Heart right ventricle (tissue), 16 donors: ENCODE measurements at regions not wholly inside any gene's neighbourhood (a gene's known extent, or its start where the extent isn't known, plus 50 kb on each side); places are given as distances from the start of the nearest gene placed in this dataset.

Source experiments
- ATAC-seq, 8 donors: fragments of 200-7000 bp; cut with Tn5 transposase; one replicate each; pipeline ENCODE4 v1.9.1; 2020; ENCODE audit warnings: mild to moderate bottlenecking in 8 of 8, moderate library complexity in 8 of 8, moderate number of reproducible peaks in 1 of 8
- DNase-seq, 2 donors: peaks; one replicate each; pipeline ENCODE4 v3.0.0-alpha.2; 2020
- H3K27ac ChIP-seq, 10 donors: fragments of 200-600 bp; sonication (generic) in 2 of 10; one replicate each; pipeline versions ENCODE4 v1.5.0 to v1.8.0; 2020 to 2022; ENCODE audit warnings: mild to moderate bottlenecking in 3 of 10
- H3K27me3 ChIP-seq, 7 donors: fragments of 200-600 bp; one replicate each; pipeline ENCODE4 v1.8.0; 2021 to 2022; ENCODE audit warnings: mild to moderate bottlenecking in 2 of 7
- H3K36me3 ChIP-seq, 9 donors: fragments of 200-600 bp; sonication (generic) in 1 of 9; one replicate each; pipeline versions ENCODE4 v1.5.0 to v1.8.0; 2020 to 2022; ENCODE audit warnings: mild to moderate bottlenecking in 2 of 9
- H3K4me1 ChIP-seq, 9 donors: fragments of 200-600 bp; sonication (generic) in 1 of 9; one replicate each; pipeline versions ENCODE4 v1.5.0 to v1.8.0; 2020 to 2022; ENCODE audit warnings: mild to moderate bottlenecking in 4 of 9
- H3K4me3 ChIP-seq, 10 donors: fragments of 200-600 bp; sonication (generic) in 2 of 10; one replicate each; pipeline versions ENCODE4 v1.5.0 to v1.8.0; 2020 to 2022; ENCODE audit warnings: mild to moderate bottlenecking in 7 of 10, moderate library complexity in 2 of 10
- H3K9me3 ChIP-seq, 11 donors: fragments of 200-600 bp in 10 of 11; sonication (generic) in 2 of 11; one replicate each; pipeline versions ENCODE4 v1.5.0 to v1.8.0; 2013 to 2022; ENCODE audit warnings: mild to moderate bottlenecking in 2 of 11, control low read depth in 1 of 11, moderate library complexity in 1 of 11
- WGBS, 2 donors: extraction: QIAGEN DNeasy Blood & Tissue Kit; methylation state at CpG; one replicate each; pipeline ENCODE4 v1.1.7; 2013; ENCODE audit warnings: inconsistent platforms in 1 of 2; 5-methylcytosine and 5-hydroxymethylcytosine counted together
- intact Hi-C, 10 donors: fragments of 100-400 bp; cut with DNase I; formaldehyde crosslinking; loops; one replicate each; pipeline versions ENCODE4 v1.11.1 to v1.14.2; 2022
- TF ChIP-seq, protein P1 (sequence below), 9 donors: fragments of 200-600 bp; sonication (generic) in 2 of 9; IDR thresholded peaks; one replicate each; pipeline versions ENCODE4 v1.5.0 to v1.8.0; 2021 to 2022; ENCODE audit warnings: antibody characterized with exemption in 9 of 9, mild to moderate bottlenecking in 5 of 9, moderate library complexity in 1 of 9
- donor health status: Arrhythmogenic right ventricular cardiomyopathy.
- donor health status: ischemic (EF 13 %, LVEDD 7.1; RV severe dilation, severe dysfunction).
- donor health status: healthy with polysubstance abuse.
- donor health status: DM: no; HTN: yes; CAD: no.
- donor health status: DM: no; HTN: no; CAD: no.
- donor health status: ischemic (EF 25% LVEDD 6.9; RV normal size, moderate dysfunction).
- donor health status: ischemic (EF 25% LVEDD 5.7; RV mildly dilated, moderate dysfunction).
- donor health status: healthy.
- donor health status: DM: yes; HTN: yes; CAD: no.
- donor health status: Ischemic cardiomyopathy.
- donor health status: ischemic (EF 35%, LVEDD 5.7; RV mildly dilated, moderate dysfunction).
- donor health status: nonischemic (EF 11% LVEDD 7.7; RV severe dilation, severe dysfunction).
- donor health status: DM: yes; HTN: yes; CAD: no.
- donor health status: PGD.
- donor health status: ischemic (EF 29% LVEDD 5.4; RV normal size, mild dysfunction).
- donor health status: nonischemic (EF 23%, LVEDD 6.1; RV moderate dilation, normal function).

DNA sequence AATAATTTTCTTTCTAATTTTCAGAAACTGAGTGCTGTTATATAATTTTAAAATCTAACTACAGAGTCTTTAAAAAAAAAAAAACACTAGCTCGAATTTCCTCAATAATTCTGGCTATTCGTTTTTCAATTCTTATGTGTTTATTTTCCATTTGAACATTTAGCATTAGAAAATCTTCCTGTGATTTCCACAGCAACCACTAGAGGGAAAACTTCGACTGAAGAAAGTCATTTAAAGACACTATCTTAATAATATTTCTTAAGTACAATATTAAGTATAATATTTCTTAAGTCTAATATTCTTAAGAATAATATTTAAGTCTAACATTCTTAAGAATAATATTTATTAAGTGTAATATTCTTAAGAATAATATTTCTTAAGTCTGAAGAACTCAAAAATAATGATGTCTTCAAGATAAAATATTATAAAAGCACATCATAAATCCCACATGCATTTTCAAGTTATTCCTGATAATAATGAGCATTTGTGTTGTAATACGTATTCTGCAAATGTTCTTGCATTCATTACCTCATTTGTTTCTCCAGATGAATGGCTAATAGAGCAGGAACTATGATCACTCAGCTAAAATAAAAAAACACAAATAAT lies 118.4 kb upstream of the WDR17 start:
- Histone ChIP-seq H3K4me3 (peak overlapping the region in 5 of 10 donors; percentile 3 to 42 (median 29)), H3K27ac (peak overlapping the region in 2 of 10 donors; percentile 8 to 64), H3K27me3 (no peaks in the 10 kb centered on the region), H3K9me3 (no peaks in the 10 kb centered on the region), H3K36me3 (no peaks in the 10 kb centered on the region), H3K4me1 (peaks cover 0 to 8% (median 3%) of the 10 kb centered on the region in 9 donors)
- TF ChIP-seq, protein P1, sequence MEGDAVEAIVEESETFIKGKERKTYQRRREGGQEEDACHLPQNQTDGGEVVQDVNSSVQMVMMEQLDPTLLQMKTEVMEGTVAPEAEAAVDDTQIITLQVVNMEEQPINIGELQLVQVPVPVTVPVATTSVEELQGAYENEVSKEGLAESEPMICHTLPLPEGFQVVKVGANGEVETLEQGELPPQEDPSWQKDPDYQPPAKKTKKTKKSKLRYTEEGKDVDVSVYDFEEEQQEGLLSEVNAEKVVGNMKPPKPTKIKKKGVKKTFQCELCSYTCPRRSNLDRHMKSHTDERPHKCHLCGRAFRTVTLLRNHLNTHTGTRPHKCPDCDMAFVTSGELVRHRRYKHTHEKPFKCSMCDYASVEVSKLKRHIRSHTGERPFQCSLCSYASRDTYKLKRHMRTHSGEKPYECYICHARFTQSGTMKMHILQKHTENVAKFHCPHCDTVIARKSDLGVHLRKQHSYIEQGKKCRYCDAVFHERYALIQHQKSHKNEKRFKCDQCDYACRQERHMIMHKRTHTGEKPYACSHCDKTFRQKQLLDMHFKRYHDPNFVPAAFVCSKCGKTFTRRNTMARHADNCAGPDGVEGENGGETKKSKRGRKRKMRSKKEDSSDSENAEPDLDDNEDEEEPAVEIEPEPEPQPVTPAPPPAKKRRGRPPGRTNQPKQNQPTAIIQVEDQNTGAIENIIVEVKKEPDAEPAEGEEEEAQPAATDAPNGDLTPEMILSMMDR (IDR thresholded peaks at IDR 0.05): peak; percentile 47 to 79 (median 73)
- 1 to 3% methylated on average over 4 of the region's 4 CpGs for WGBS, 2 donors
- ATAC-seq: no peak
- intact Hi-C loops: loop anchor here in 8 of 10 donors (5.0 kb wide), 2 partner anchors 390 to 395 kb away; no protein-coding TSS in a partner anchor
- no peak for DNase-seq

- Histone ChIP-seq H3K4me1 (peaks cover 0 to 1% (median 0%) of the 10 kb centered on the region in 9 donors), H3K27ac (no peak overlapping the region), H3K9me3 (no peaks in the 10 kb centered on the region), H3K27me3 (no peaks in the 10 kb centered on the region), H3K4me3 (no peak overlapping the region), H3K36me3 (no peaks in the 10 kb centered on the region)
- no peak for DNase-seq
- no peak for ATAC-seq
- TF ChIP-seq, protein P1 (IDR thresholded peaks at IDR 0.05): no peak
- WGBS, 2 donors: 73 to 85% methylated on average over 1 of the region's 1 CpG
- intact Hi-C loops: loop anchor here in 1 of 10 donors (10.0 kb wide), 1 partner anchor 393 kb away; no protein-coding TSS in a partner anchor
Measured at GRCh38 chr4:175951794-175952193, 113.8 kb upstream of the WDR17 start.

- ATAC-seq: no peak
Measured at GRCh38 chr4:175953116-175953515, 112.5 kb upstream of the WDR17 start.

DNA sequence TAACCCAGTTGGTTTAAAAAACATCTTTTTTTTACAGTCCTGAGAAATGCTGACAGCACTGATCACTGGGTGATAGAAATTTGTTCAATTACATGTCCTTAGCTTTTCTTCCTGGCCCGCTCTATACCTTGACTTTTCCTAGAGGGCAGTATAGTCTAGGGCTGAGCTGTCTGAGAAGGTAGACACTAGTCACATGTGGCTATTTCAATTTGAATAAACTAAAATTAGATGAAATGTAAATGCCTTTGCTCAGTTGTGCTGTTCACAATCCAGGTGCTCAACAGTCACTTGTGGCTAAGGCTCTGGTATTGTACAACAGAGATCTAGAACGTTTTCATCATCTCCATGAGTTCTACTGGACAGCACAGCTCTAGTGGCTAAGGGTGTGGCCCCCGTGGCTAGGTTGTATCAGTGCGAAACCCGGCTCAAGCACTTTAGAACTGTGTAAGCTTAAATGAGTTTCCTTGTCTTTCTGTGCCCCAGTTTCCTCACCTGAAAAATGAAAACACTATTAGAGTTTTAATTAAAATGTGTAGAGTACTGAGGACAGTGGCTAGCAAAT lies 111.6 kb upstream of the WDR17 start:
- ATAC-seq (no peak), DNase-seq (no peak)
- Histone ChIP-seq H3K9me3 (no peaks in the 10 kb centered on the region), H3K27me3 (no peaks in the 10 kb centered on the region), H3K36me3 (no peaks in the 10 kb centered on the region), H3K4me1 (no peaks in the 10 kb centered on the region), H3K4me3 (no peak overlapping the region), H3K27ac (no peak overlapping the region)
- TF ChIP-seq, protein P1 (IDR thresholded peaks at IDR 0.05): peak in 1 of 9 donors; percentile 2
- 87 to 89% methylated on average over 5 of the region's 5 CpGs for WGBS, 2 donors
- intact Hi-C loops: loop anchor here in 1 of 10 donors (10.0 kb wide), 1 partner anchor 391 kb away; no protein-coding TSS in a partner anchor

More at GRCh38 chr4:175953116-175953515, 112.5 kb upstream of the WDR17 start:
- TF ChIP-seq, protein P1 (IDR thresholded peaks at IDR 0.05): no peak
- WGBS, 2 donors: 89 to 90% methylated on average over 2 of the region's 2 CpGs
- no peak overlapping the region for H3K27ac ChIP-seq
- DNase-seq: no peak
- no peaks in the 10 kb centered on the region for H3K36me3 ChIP-seq
- H3K4me1 ChIP-seq: no peaks in the 10 kb centered on the region
- no peaks in the 10 kb centered on the region for H3K27me3 ChIP-seq
- H3K4me3 ChIP-seq: no peak overlapping the region
- H3K9me3 ChIP-seq: no peaks in the 10 kb centered on the region
- intact Hi-C loops: loop anchor here in 1 of 10 donors (10.0 kb wide), 1 partner anchor 392 kb away; no protein-coding TSS in a partner anchor
